BJ (cell line): ENCODE measurements at regions not wholly inside any gene's neighbourhood (a gene's known extent, or its start where the extent isn't known, plus 50 kb on each side); places are given as distances from the start of the nearest gene placed in this dataset.
"Not testable (repeated sequence)": the region's sequence is repeated elsewhere in the genome, so short reads cannot be mapped to it uniquely, and the experiment has no call there.

Experiments used
- CTCF ChIA-PET: fragments of 350-600 bp; formaldehyde crosslinking; extraction: SDS; loops from one replicate; lab custom pipeline; 2021; ENCODE audit warnings: antibody characterized with exemption, inconsistent platforms; lab: Yijun Ruan, JAX
- POLR2A ChIA-PET: fragments of 300-600 bp; sonication (Branson Sonifier 250); formaldehyde crosslinking; extraction: SDS; loops from one replicate; lab custom pipeline; 2021; ENCODE audit warnings: antibody characterized with exemption; lab: Charles Lee
- DNase-seq: peaks from one replicate; pipeline ENCODE4 v3.0.0-alpha.2; 2011; ENCODE audit warnings: low read depth
- H3K27me3 ChIP-seq: 2 replicates; pipeline ENCODE4 v1.6.0; 2011; ENCODE audit warnings: low read length; ENCODE audit not compliant: control insufficient read depth, insufficient read depth
- H3K36me3 ChIP-seq: 2 replicates; pipeline ENCODE4 v1.5.1; 2011; ENCODE audit warnings: low read length; ENCODE audit not compliant: control insufficient read depth, insufficient read depth
- H3K4me3 ChIP-seq: 2 replicates; pipeline ENCODE4 v1.5.1; 2011; ENCODE audit warnings: low read depth, mild to moderate bottlenecking, control low read depth, low read length
- CTCF ChIP-seq: IDR thresholded peaks from 2 replicates; pipeline ENCODE4 v1.5.1; 2011; ENCODE audit warnings: low read depth, mild to moderate bottlenecking, control low read depth, inconsistent platforms, low read length, moderate library complexity; ENCODE audit not compliant: insufficient read depth

GRCh38 chr5:152736906-152737305, 331.8 kb upstream of the NMUR2 start:
- CTCF ChIA-PET, result no interaction called here
- no peak for DNase-seq
- Histone ChIP-seq H3K4me3 (no peak overlapping the region), H3K27me3 (no peaks in the 10 kb centered on the region), H3K36me3 (no peaks in the 10 kb centered on the region)
- POLR2A ChIA-PET, result no interaction called here
- no peak for TF ChIP-seq CTCF

- ChIA-PET CTCF (no interaction called here), POLR2A (no interaction called here)
- Histone ChIP-seq H3K36me3 (no peaks in the 10 kb centered on the region), H3K27me3 (no peaks in the 10 kb centered on the region), H3K4me3 (no peak overlapping the region)
- TF ChIP-seq CTCF, result no peak
- DNase-seq, result no peak
Measured at GRCh38 chr5:152739916-152740315, 334.8 kb upstream of the NMUR2 start.

GRCh38 chr5:152741126-152741525, 336.0 kb upstream of the NMUR2 start:
- CTCF ChIA-PET, H3K27me3 ChIP-seq, H3K4me3 ChIP-seq, DNase-seq, H3K36me3 ChIP-seq, POLR2A ChIA-PET: not testable (repeated sequence)

GRCh38 chr5:152787709-152788217, 382.7 kb upstream of the NMUR2 start:
- DNase-seq, H3K27me3 ChIP-seq, CTCF ChIA-PET, H3K4me3 ChIP-seq, H3K36me3 ChIP-seq, POLR2A ChIA-PET: not testable (repeated sequence)

GRCh38 chr5:152801886-152802285, 396.8 kb upstream of the NMUR2 start:
- Histone ChIP-seq H3K27me3 (no peaks in the 10 kb centered on the region), H3K4me3 (no peak overlapping the region), H3K36me3 (no peaks in the 10 kb centered on the region)
- TF ChIP-seq CTCF, result no peak
- DNase-seq, result no peak
- ChIA-PET CTCF (no interaction called here), POLR2A (no interaction called here)

GRCh38 chr5:152804179-152804578, 399.1 kb upstream of the NMUR2 start:
- Histone ChIP-seq H3K27me3 (no peaks in the 10 kb centered on the region), H3K4me3 (no peak overlapping the region), H3K36me3 (no peaks in the 10 kb centered on the region)
- DNase-seq, result no peak
- POLR2A ChIA-PET, result no interaction called here
- no peak for TF ChIP-seq CTCF
- CTCF ChIA-PET, result no interaction called here
